Gastroesophageal sphincter (tissue), 3 donors: ENCODE measurements at regions not wholly inside any gene's neighbourhood (a gene's known extent, or its start where the extent isn't known, plus 50 kb on each side); places are given as distances from the start of the nearest gene placed in this dataset.

ENCODE experiments used
- CTCF ChIP-seq, 4 experiments: fragments of 200-600 bp in 2 of 4; fragments of 450-650 bp in 2 of 4; sonication (generic) in 1 of 4; IDR thresholded peaks; one replicate each; pipeline ENCODE4 v1.5.1; 2017 to 2019; ENCODE audit warnings: antibody characterized with exemption in 4 of 4, mild to moderate bottlenecking in 2 of 4, moderate library complexity in 2 of 4
- POLR2A ChIP-seq, 2 donors: fragments of 450-650 bp; IDR thresholded peaks; one replicate each; pipeline ENCODE4 v1.6.1; 2017; ENCODE audit warnings: antibody characterized with exemption in 2 of 2, mild to moderate bottlenecking in 2 of 2, moderate library complexity in 1 of 2

GRCh38 chr6:152893187-152893586 lies 89.7 kb downstream of the FBXO5 start:
- TF ChIP-seq CTCF (IDR thresholded peaks at IDR 0.05) (no peak), POLR2A (IDR thresholded peaks at IDR 0.05) (no peak)
